DMS 273 (cell line): ENCODE measurements at regions not wholly inside any gene's neighbourhood (a gene's known extent, or its start where the extent isn't known, plus 50 kb on each side); places are given as distances from the start of the nearest gene placed in this dataset.
"Not testable (repeated sequence)": the region's sequence is repeated elsewhere in the genome, so short reads cannot be mapped to it uniquely, and the experiment has no call there.

ENCODE experiments used
- DNase-seq: peaks from one replicate; lab custom pipeline; 2025; ENCODE audit not compliant: unreplicated experiment; lab: John Stamatoyannopoulos, UW

GRCh38 chr3:30511524-30512251, 94.7 kb upstream of the TGFBR2 start:
- DNase-seq, result no peak

- no peak for DNase-seq
Observed at GRCh38 chr3:30512576-30512975, 93.8 kb upstream of the TGFBR2 start.

GRCh38 chr3:30513374-30514152, 92.8 kb upstream of the TGFBR2 start:
- DNase-seq, result peak; percentile 6

- DNase-seq, result peak; percentile 61
Observed at GRCh38 chr3:30516238-30516637, 90.2 kb upstream of the TGFBR2 start.

GRCh38 chr3:30518181-30518864, 88.1 kb upstream of the TGFBR2 start:
- peak; percentile 32 for DNase-seq

- DNase-seq, result no peak
Observed at GRCh38 chr3:30518872-30519271, 87.5 kb upstream of the TGFBR2 start.

- no peak for DNase-seq
Observed at GRCh38 chr3:30520699-30521098, 85.7 kb upstream of the TGFBR2 start.

- no peak for DNase-seq
Observed at GRCh38 chr3:30521156-30521715, 85.2 kb upstream of the TGFBR2 start.

- DNase-seq, result no peak
Observed at GRCh38 chr3:30522476-30522875, 83.9 kb upstream of the TGFBR2 start.

- no peak for DNase-seq
Observed at GRCh38 chr3:30523366-30523765, 83.0 kb upstream of the TGFBR2 start.

- no peak for DNase-seq
Observed at GRCh38 chr3:30524357-30525040, 81.9 kb upstream of the TGFBR2 start.

- DNase-seq, result no peak
Observed at GRCh38 chr3:30526031-30526430, 80.4 kb upstream of the TGFBR2 start.

- DNase-seq, result no peak
Observed at GRCh38 chr3:30527186-30527585, 79.2 kb upstream of the TGFBR2 start.

- no peak for DNase-seq
Observed at GRCh38 chr3:30527720-30528119, 78.7 kb upstream of the TGFBR2 start.

- DNase-seq, result no peak
Observed at GRCh38 chr3:30530084-30530483, 76.3 kb upstream of the TGFBR2 start.

GRCh38 chr3:30531017-30531570, 75.3 kb upstream of the TGFBR2 start:
- no peak for DNase-seq

- no peak for DNase-seq
Observed at GRCh38 chr3:30535525-30535924, 70.9 kb upstream of the TGFBR2 start.

GRCh38 chr3:30538791-30539190, 67.6 kb upstream of the TGFBR2 start:
- peak; percentile 1 for DNase-seq

- DNase-seq, result no peak
Observed at GRCh38 chr3:30539206-30539605, 67.2 kb upstream of the TGFBR2 start.

- no peak for DNase-seq
Observed at GRCh38 chr3:30539772-30540171, 66.6 kb upstream of the TGFBR2 start.

- DNase-seq, result not testable (repeated sequence)
Observed at GRCh38 chr3:30541156-30541555, 65.2 kb upstream of the TGFBR2 start.
